ENCODE measurements at regions not wholly inside any gene's neighbourhood (a gene's known extent, or its start where the extent isn't known, plus 50 kb on each side); places are given as distances from the start of the nearest gene placed in this dataset.
A peak's percentile ranks its signal among the peaks of the same experiment; 100 is the strongest.

GRCh38 chr2:150008901-150009300 is 421.3 kb upstream of the MMADHC start:
- no peaks in the 10 kb centered on the region for H3K36me3 ChIP-seq (ENCODE audit: low read depth)
- peaks cover 9% of the 10 kb centered on the region for H3K4me1 ChIP-seq (ENCODE audit: insufficient read depth)
- TF ChIP-seq EZH2 (IDR thresholded peaks at IDR 0.05; ENCODE audit: insufficient read depth, poor library complexity, severe bottlenecking): no peak
- WGBS, 2 experiments (ENCODE audit: low coverage in 1 of 2, low lambda C conversion rate in 2 of 2, missing lambda C conversion rate in 2 of 2): 100% methylated on average over 1 of the region's 1 CpG
- H3K27me3 ChIP-seq (replicated peaks; ENCODE audit: insufficient read depth): no peaks in the 10 kb centered on the region
- H4K20me1 ChIP-seq (ENCODE audit: insufficient read depth): no peaks in the 10 kb centered on the region
- no peak overlapping the region for H3K27ac ChIP-seq
- no peaks in the 10 kb centered on the region for H3K9me3 ChIP-seq (ENCODE audit: low read depth)
- no peaks in the 10 kb centered on the region for H3K9me2 ChIP-seq (ENCODE audit: insufficient read depth)
- H2AFZ ChIP-seq: no peak overlapping the region
- in situ Hi-C loops (cut with MboI): no loop called here
- no peaks in the 10 kb centered on the region for H3K79me2 ChIP-seq (ENCODE audit: insufficient read depth)
- DNase-seq: no peak
- no peak overlapping the region for H3K4me3 ChIP-seq
- H3K4me2 ChIP-seq (ENCODE audit: unreplicated experiment): no peak overlapping the region
- no peak overlapping the region for H3K9ac ChIP-seq
- H3F3A ChIP-seq (ENCODE audit: insufficient read depth): peaks cover 4% of the 10 kb centered on the region; the same call in 1 of the 2 replicates

GRCh38 chr2:150007815-150008430 is 420.3 kb upstream of the MMADHC start:
- no peak overlapping the region for H3K4me2 ChIP-seq (ENCODE audit: unreplicated experiment)
- H3K4me3 ChIP-seq: no peak overlapping the region
- no peaks in the 10 kb centered on the region for H3K9me3 ChIP-seq (ENCODE audit: low read depth)
- no peaks in the 10 kb centered on the region for H3K79me2 ChIP-seq (ENCODE audit: insufficient read depth)
- no peak for TF ChIP-seq EZH2phosphoT487 (IDR thresholded peaks at IDR 0.05; ENCODE audit: insufficient read depth, low read depth)
- no peak for TF ChIP-seq EZH2 (IDR thresholded peaks at IDR 0.05; ENCODE audit: insufficient read depth, poor library complexity, severe bottlenecking)
- no peak overlapping the region for H3K27ac ChIP-seq
- in situ Hi-C loops (cut with MboI): no loop called here
- no peaks in the 10 kb centered on the region for H4K20me1 ChIP-seq (ENCODE audit: insufficient read depth)
- H3K4me1 ChIP-seq (ENCODE audit: insufficient read depth): peaks cover 9% of the 10 kb centered on the region
- no peaks in the 10 kb centered on the region for H3K27me3 ChIP-seq (replicated peaks; ENCODE audit: insufficient read depth)
- no peaks in the 10 kb centered on the region for H3K9me2 ChIP-seq (ENCODE audit: insufficient read depth)
- peaks cover 4% of the 10 kb centered on the region; the same call in 1 of the 2 replicates for H3F3A ChIP-seq (ENCODE audit: insufficient read depth)
- no peak overlapping the region for H3K9ac ChIP-seq
- WGBS, 2 experiments (ENCODE audit: low coverage in 1 of 2, low lambda C conversion rate in 2 of 2, missing lambda C conversion rate in 2 of 2): 91 to 100% methylated on average over 1 of the region's 1 CpG
- no peak overlapping the region for H2AFZ ChIP-seq
- H3K36me3 ChIP-seq (ENCODE audit: low read depth): no peaks in the 10 kb centered on the region
- DNase-seq: peak; percentile 21

- H3K79me2 ChIP-seq (ENCODE audit: insufficient read depth): no peaks in the 10 kb centered on the region
- no peak overlapping the region for H3K9ac ChIP-seq
- no peak overlapping the region for H3K27ac ChIP-seq
- H3K4me1 ChIP-seq (ENCODE audit: insufficient read depth): peaks cover 9% of the 10 kb centered on the region
- H3K9me3 ChIP-seq (ENCODE audit: low read depth): no peaks in the 10 kb centered on the region
- H3K27me3 ChIP-seq (replicated peaks; ENCODE audit: insufficient read depth): no peaks in the 10 kb centered on the region
- no peaks in the 10 kb centered on the region for H3K9me2 ChIP-seq (ENCODE audit: insufficient read depth)
- H3K4me3 ChIP-seq: no peak overlapping the region
- TF ChIP-seq EZH2 (IDR thresholded peaks at IDR 0.05; ENCODE audit: insufficient read depth, poor library complexity, severe bottlenecking): no peak
- no peak for TF ChIP-seq EZH2phosphoT487 (IDR thresholded peaks at IDR 0.05; ENCODE audit: insufficient read depth, low read depth)
- WGBS, 2 experiments (ENCODE audit: low coverage in 1 of 2, low lambda C conversion rate in 2 of 2, missing lambda C conversion rate in 2 of 2): 91 to 94% methylated on average over 4 of the region's 4 CpGs
- in situ Hi-C loops (cut with MboI): no loop called here
- no peak for DNase-seq
- H3K36me3 ChIP-seq (ENCODE audit: low read depth): no peaks in the 10 kb centered on the region
- peaks cover 4% of the 10 kb centered on the region; the same call in 1 of the 2 replicates for H3F3A ChIP-seq (ENCODE audit: insufficient read depth)
- no peak overlapping the region for H3K4me2 ChIP-seq (ENCODE audit: unreplicated experiment)
- H2AFZ ChIP-seq: no peak overlapping the region
- no peaks in the 10 kb centered on the region for H4K20me1 ChIP-seq (ENCODE audit: insufficient read depth)
Observed at GRCh38 chr2:150006591-150006990, 419.0 kb upstream of the MMADHC start.

GRCh38 chr2:150003544-150003943 is 416.0 kb upstream of the MMADHC start:
- in situ Hi-C loops (cut with MboI): no loop called here
- no peaks in the 10 kb centered on the region for H3K9me2 ChIP-seq (ENCODE audit: insufficient read depth)
- no peak overlapping the region for H3K9ac ChIP-seq

More at GRCh38 chr2:150003544-150003943, 416.0 kb upstream of the MMADHC start:
- Histone ChIP-seq H3K9me3 (ENCODE audit: low read depth) (no peaks in the 10 kb centered on the region), H3K79me2 (ENCODE audit: insufficient read depth) (no peaks in the 10 kb centered on the region), H3K27me3 (replicated peaks; ENCODE audit: insufficient read depth) (no peaks in the 10 kb centered on the region), H3K36me3 (ENCODE audit: low read depth) (no peaks in the 10 kb centered on the region), H3K27ac (no peak overlapping the region), H3K4me2 (ENCODE audit: unreplicated experiment) (no peak overlapping the region), H3F3A (ENCODE audit: insufficient read depth) (peaks cover 4% of the 10 kb centered on the region; the same call in 1 of the 2 replicates), H3K4me3 (no peak overlapping the region), H2AFZ (0 out of 2 replicates have a peak overlapping the region, but pooled peaks have one; percentile 12), H4K20me1 (ENCODE audit: insufficient read depth) (no peaks in the 10 kb centered on the region), H3K4me1 (ENCODE audit: insufficient read depth) (peaks cover 8% of the 10 kb centered on the region)
- TF ChIP-seq EZH2 (IDR thresholded peaks at IDR 0.05; ENCODE audit: insufficient read depth, poor library complexity, severe bottlenecking) (no peak), EZH2phosphoT487 (IDR thresholded peaks at IDR 0.05; ENCODE audit: insufficient read depth, low read depth) (no peak)
- DNase-seq: no peak
- WGBS, 2 experiments (ENCODE audit: low coverage in 1 of 2, low lambda C conversion rate in 2 of 2, missing lambda C conversion rate in 2 of 2): 89 to 100% methylated on average over 1 of the region's 1 CpG
